Fibroblast of the aortic adventitia (primary cell): ENCODE measurements at regions not wholly inside any gene's neighbourhood (a gene's known extent, or its start where the extent isn't known, plus 50 kb on each side); places are given as distances from the start of the nearest gene placed in this dataset.

Source experiments
- DNase-seq: peaks from one replicate; pipeline ENCODE4 v3.0.0-alpha.2; 2010; ENCODE audit warnings: low read depth
- H3K4me3 ChIP-seq: 2 replicates; pipeline ENCODE4 v1.5.1; 2011; ENCODE audit warnings: low read depth, mild to moderate bottlenecking, control low read depth, low read length, moderate library complexity
- TF ChIP-seq, protein P1 (sequence below): IDR thresholded peaks from 2 replicates; pipeline ENCODE4 v1.5.1; 2011; ENCODE audit warnings: mild to moderate bottlenecking, low read length, control low read depth, inconsistent platforms; ENCODE audit not compliant: insufficient read depth

DNA sequence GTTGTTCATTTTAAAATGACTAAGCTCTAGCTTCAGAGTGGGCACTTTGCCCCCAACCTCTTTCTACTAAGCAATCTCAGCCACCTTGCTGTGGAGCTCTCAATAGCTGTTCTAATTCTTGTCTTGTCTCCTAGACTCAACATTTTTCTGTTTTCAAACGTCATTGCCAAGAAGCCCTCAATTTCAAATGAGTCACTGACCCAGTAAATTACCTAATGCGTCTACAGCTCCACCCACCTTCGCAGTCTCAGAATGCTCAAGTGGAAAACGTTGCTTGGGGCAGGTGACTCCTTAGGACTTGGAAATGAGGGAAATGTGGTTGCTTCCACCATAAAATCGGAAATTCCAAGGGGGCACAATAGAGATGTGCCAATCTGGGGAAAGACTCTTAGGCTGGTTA lies 59.0 kb downstream of the ING2 start:
- DNase-seq = peak; percentile 32
- TF ChIP-seq, protein P1, sequence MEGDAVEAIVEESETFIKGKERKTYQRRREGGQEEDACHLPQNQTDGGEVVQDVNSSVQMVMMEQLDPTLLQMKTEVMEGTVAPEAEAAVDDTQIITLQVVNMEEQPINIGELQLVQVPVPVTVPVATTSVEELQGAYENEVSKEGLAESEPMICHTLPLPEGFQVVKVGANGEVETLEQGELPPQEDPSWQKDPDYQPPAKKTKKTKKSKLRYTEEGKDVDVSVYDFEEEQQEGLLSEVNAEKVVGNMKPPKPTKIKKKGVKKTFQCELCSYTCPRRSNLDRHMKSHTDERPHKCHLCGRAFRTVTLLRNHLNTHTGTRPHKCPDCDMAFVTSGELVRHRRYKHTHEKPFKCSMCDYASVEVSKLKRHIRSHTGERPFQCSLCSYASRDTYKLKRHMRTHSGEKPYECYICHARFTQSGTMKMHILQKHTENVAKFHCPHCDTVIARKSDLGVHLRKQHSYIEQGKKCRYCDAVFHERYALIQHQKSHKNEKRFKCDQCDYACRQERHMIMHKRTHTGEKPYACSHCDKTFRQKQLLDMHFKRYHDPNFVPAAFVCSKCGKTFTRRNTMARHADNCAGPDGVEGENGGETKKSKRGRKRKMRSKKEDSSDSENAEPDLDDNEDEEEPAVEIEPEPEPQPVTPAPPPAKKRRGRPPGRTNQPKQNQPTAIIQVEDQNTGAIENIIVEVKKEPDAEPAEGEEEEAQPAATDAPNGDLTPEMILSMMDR = no peak
- no peak overlapping the region for H3K4me3 ChIP-seq

DNA sequence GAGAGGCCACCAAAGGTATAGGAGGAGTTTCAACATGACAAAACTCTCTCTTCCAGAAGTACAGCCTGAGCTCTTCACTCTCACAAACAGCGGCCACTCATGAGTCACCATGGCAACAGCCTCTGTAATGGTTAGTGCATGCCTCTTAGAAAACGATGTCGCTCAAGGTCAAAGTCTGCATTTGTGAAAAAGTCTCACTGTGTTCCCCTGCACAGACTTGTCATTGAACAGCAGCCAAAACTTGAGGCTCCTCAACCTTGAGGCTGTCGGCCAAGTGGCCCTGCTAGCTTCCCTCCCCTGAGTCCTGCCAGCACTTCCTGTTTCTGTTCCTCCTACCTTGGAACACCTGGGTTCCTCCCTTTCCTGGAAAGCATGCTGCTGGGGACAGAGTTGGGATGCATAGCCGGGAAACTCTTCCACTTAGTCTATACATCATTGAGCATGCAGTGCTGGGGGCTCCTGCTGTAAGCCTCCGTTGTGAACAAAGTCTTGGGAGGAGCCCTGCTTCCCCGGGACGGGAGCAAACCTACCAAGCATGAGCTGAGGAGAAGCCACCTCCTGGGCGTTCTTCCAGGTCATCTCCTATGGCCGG lies 66.6 kb downstream of the ING2 start:
- no peak overlapping the region for H3K4me3 ChIP-seq
- DNase-seq = no peak
- TF ChIP-seq, protein P1 = no peak

GRCh38 chr4:183576701-183577404 lies 72.0 kb downstream of the ING2 start:
- DNase-seq = no peak
- TF ChIP-seq, protein P1 = no peak
- no peak overlapping the region for H3K4me3 ChIP-seq

- TF ChIP-seq, protein P1 = no peak
- DNase-seq = no peak
- H3K4me3 ChIP-seq = no peak overlapping the region
Measured at GRCh38 chr4:183580370-183580769, 75.5 kb downstream of the ING2 start.

GRCh38 chr4:183580849-183581248 lies 76.0 kb downstream of the ING2 start:
- DNase-seq = no peak
- H3K4me3 ChIP-seq = no peak overlapping the region
- TF ChIP-seq, protein P1 = no peak

GRCh38 chr4:183586824-183587223 lies 72.2 kb downstream of the RWDD4 start:
- DNase-seq = no peak
- no peak overlapping the region for H3K4me3 ChIP-seq
- TF ChIP-seq, protein P1 = no peak
